Stimulated activated CD8-positive, alpha-beta memory T cell treated with anti-CD3 and anti-CD28 coated beads, Interleukin-4, amount 100 ng/mL, for 48 hours (primary cell): ENCODE measurements at regions not wholly inside any gene's neighbourhood (a gene's known extent, or its start where the extent isn't known, plus 50 kb on each side); places are given as distances from the start of the nearest gene placed in this dataset.

ENCODE experiments used
- DNase-seq: peaks from one replicate; pipeline ENCODE4 v3.0.0-alpha.2; 2020

- no peak for DNase-seq
Measured at GRCh38 chr3:117133066-117133465, 423.5 kb downstream of the TUSC7 start.

- no peak for DNase-seq
Measured at GRCh38 chr3:117135207-117135606, 425.6 kb downstream of the TUSC7 start.

- no peak for DNase-seq
Measured at GRCh38 chr3:117136003-117136402, 426.4 kb downstream of the TUSC7 start.

DNA sequence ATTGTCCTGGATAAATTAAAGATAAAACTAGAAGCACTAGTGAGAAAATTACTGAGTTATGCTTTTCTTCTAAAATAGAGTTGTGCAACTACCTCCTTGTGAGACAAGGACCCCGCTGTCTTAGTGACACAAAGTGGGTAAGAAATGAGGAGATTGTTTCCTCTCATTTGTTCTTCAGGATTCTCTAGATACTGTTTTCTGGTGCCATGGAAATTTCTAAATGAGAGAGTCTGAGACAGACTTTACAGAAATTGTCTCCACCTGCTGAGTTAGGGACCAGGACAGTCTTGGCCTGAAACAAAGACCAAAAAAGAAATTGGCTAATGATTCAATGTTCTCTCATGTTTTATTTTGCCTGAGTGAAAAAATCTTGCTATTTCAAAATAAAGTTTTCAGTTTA, 427.5 kb downstream of the TUSC7 start:
- DNase-seq = no peak

- DNase-seq = no peak
Measured at GRCh38 chr3:117139681-117140080, 430.1 kb downstream of the TUSC7 start.

GRCh38 chr3:117141812-117142211, 432.2 kb downstream of the TUSC7 start:
- DNase-seq = no peak

GRCh38 chr3:117144853-117145252, 435.3 kb downstream of the TUSC7 start:
- no peak for DNase-seq

GRCh38 chr3:117145677-117146076, 436.1 kb downstream of the TUSC7 start:
- DNase-seq = no peak

DNA sequence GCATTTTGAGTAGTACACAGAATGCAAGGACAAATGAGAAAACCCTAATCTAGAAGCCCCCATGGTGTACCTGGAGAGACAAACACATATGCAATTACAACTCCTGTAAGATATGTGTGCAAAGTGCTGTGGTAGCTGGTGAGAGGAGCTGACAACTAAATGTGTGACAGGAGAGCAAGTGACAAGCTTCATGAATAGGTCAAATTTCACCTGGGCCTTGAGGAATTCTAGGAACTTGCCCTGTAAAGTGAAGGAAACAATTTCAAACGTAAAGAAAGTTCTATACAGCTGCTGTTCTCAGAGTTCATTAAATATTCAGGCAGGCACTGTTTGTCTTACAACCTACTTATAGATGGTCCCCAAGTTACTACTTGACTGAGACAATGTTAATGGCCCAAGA, 437.0 kb downstream of the TUSC7 start:
- DNase-seq = no peak

- no peak for DNase-seq
Measured at GRCh38 chr3:117149584-117149983, 440.0 kb downstream of the TUSC7 start.

- no peak for DNase-seq
Measured at GRCh38 chr3:117150628-117151027, 441.0 kb downstream of the TUSC7 start.

GRCh38 chr3:117160176-117160575, 450.6 kb downstream of the TUSC7 start:
- no peak for DNase-seq

DNA sequence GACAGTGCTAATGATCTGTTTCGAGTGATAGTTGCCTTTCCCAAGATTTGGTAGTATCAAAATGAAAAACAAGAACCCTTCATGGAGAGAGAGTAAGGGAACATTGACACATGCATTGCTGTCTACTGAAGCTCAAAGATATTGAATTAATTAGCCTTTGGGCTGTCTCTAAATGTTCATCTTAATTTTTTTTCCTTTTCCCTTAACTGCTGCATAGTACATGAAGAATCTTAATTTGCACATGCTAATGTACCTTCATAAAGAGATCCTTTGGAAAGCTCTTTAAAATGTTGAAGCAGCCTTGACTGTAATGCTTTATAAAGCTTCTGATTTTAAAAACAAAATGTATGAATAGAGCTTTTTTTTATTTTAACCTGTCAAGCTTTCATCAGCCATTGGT, 452.2 kb downstream of the TUSC7 start:
- DNase-seq = no peak

DNA sequence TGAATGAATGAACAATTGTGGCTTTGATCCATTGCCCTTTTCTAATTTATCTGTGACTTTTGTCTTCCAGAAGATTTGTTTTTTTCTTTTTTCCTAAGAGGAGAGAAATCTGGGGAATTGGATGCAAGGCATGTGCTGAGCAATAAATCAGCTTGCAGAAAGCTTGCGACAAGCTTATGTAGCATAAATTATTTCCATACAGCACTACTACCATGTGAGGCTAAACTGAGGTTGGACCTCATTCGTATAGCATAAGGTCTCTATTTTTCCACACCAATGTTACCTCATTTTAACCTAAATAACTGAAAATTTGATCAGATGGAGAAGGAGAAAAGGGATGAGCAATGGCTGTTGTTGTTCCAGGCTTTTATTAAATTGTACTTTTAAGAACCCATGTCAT, 455.6 kb downstream of the TUSC7 start:
- no peak for DNase-seq

GRCh38 chr3:117165601-117166051, 456.0 kb downstream of the TUSC7 start:
- DNase-seq = no peak

DNA sequence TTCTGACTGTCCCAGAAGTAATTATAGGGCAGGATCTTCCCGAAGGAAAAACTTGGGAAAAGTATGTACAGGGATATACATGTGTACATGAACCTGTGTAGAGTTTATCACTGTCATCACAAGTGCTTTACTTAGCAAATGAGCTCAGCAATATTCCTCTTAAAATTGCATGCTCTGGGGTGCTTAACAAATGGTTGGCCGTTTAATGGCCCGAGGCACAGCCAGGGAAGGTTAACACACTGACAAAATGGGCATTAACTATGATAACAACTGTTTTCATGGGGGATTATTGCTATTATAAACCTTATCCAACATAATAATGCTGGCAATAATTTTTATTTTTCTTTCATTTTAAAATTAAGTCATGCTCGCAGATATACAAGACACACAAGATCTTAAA, 459.3 kb downstream of the TUSC7 start:
- no peak for DNase-seq

- no peak for DNase-seq
Measured at GRCh38 chr3:117170094-117170493, 460.5 kb downstream of the TUSC7 start.

DNA sequence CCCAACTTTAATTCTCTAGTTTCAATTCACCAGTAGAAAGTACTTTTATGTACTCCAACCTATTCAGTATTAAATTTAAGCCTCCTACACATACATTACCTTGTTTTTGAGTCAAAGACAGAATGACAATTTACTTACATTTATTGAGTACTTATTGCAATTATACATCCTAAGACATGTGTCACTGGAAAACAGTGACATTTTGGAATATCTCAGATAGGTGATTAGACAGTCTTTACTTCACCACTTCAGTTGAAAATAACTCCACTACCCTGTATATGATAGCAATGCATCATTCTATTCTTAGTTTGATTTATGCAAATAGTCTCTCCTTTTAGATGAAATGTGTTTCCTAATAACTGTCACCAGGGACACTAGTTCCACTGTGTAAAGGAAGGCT, 461.5 kb downstream of the TUSC7 start:
- DNase-seq = no peak

- no peak for DNase-seq
Measured at GRCh38 chr3:117172426-117172825, 462.8 kb downstream of the TUSC7 start.

- DNase-seq = no peak
Measured at GRCh38 chr3:117181222-117181621, 471.6 kb downstream of the TUSC7 start.

GRCh38 chr3:117184574-117184973, 475.0 kb downstream of the TUSC7 start:
- DNase-seq = no peak

DNA sequence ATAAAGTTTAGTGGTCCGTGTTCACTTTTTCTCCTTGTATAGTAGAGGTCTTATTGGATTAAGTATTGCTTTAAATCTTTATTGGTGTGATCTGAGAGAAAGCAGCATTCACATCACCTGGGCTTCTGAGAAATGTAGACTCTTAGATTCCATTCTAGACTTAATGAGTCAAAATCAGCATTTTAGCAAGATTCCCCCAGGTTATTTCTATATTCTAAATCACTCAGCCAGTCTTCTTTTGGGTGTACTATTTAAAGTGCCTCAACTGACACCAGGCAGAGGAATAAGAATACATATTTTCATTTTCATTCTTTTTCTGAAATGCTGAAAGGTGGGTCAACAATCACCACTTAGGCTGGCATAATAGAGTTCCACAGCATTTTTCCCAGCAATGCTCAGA, 481.7 kb downstream of the TUSC7 start:
- no peak for DNase-seq

DNA sequence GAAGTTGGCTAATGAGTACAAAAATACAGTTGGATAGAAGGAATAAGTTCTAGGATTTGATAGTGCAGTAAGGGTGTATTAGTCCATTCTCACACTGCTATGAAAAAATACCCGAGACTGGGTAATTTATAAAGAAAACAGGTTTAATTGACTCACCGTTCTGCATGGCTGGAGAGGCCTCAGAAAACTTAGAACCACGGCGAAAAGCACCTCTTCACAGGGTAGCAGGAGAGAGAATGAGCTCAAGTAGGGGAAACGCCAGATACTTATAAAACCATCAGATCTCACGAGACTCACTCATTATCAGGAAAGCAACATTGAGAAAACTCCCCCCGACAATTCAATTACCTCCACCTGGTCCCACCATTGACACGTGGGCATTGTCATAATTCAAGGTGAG, 483.3 kb downstream of the TUSC7 start:
- DNase-seq = no peak

DNA sequence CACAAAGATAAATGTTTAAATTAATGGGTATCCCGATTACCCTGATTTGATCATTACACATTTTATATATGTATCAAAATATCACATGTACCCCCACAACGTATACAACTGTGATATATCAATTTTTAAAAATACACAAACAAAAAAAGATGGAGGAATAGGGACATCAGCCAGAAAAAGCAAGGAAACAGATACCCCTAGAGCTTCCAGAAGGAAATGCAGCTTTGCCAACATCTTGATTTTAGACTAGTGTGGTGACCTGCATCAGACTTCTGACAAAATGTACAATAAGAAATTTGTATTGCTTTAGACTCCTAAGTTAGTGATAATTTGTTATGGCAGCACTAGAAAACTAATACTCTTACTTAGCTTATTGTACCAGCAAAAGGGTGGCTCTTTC, 483.8 kb downstream of the TUSC7 start:
- DNase-seq = no peak

- DNase-seq = no peak
Measured at GRCh38 chr3:117195034-117195433, 485.5 kb downstream of the TUSC7 start.

DNA sequence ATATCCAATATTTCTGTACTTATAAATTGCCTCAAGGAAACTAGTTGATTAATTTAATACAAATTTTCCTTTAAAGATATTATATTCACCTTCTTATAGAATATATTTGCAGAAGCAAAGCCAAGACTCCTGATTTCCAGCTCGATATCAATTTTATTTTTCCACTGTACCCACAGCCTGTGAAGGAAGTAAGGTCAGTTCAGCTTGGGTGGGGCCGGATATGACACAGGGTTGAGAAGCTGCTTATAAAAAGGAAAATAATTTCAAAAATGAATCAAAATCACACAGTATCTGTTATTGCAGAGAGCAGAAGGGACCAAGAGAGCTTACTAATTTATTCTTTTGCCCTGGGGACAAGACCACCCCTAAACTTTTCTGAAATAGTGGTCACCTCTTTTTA, 491.4 kb downstream of the TUSC7 start:
- no peak for DNase-seq
